GM06990 (cell line): ENCODE measurements at regions not wholly inside any gene's neighbourhood (a gene's known extent, or its start where the extent isn't known, plus 50 kb on each side); places are given as distances from the start of the nearest gene placed in this dataset.
A peak's percentile ranks its signal among the peaks of the same experiment; 100 is the strongest.

Experiments
- DNase-seq: peaks from one replicate; pipeline ENCODE4 v3.0.0-alpha.2; 2011; ENCODE audit not compliant: insufficient read length; ENCODE audit errors: extremely low read depth
- H3K27me3 ChIP-seq: replicated peaks from 2 replicates; pipeline ENCODE4 v1.6.0; 2011; ENCODE audit warnings: low read length; ENCODE audit not compliant: control insufficient read depth, insufficient read depth
- H3K36me3 ChIP-seq: 2 replicates; pipeline ENCODE4 v1.5.1; 2011; ENCODE audit warnings: low read length; ENCODE audit not compliant: control insufficient read depth, insufficient read depth
- H3K4me3 ChIP-seq: replicated peaks from 2 replicates; pipeline ENCODE4 v1.5.1; 2011; ENCODE audit warnings: low read depth, mild to moderate bottlenecking, control low read depth, low read length
- TF ChIP-seq, protein P1 (sequence below): IDR thresholded peaks from 2 replicates; pipeline ENCODE4 v1.5.1; 2011; ENCODE audit warnings: low read length, control low read depth, mild to moderate bottlenecking, inconsistent platforms; ENCODE audit not compliant: insufficient read depth, poor library complexity, severe bottlenecking

DNA sequence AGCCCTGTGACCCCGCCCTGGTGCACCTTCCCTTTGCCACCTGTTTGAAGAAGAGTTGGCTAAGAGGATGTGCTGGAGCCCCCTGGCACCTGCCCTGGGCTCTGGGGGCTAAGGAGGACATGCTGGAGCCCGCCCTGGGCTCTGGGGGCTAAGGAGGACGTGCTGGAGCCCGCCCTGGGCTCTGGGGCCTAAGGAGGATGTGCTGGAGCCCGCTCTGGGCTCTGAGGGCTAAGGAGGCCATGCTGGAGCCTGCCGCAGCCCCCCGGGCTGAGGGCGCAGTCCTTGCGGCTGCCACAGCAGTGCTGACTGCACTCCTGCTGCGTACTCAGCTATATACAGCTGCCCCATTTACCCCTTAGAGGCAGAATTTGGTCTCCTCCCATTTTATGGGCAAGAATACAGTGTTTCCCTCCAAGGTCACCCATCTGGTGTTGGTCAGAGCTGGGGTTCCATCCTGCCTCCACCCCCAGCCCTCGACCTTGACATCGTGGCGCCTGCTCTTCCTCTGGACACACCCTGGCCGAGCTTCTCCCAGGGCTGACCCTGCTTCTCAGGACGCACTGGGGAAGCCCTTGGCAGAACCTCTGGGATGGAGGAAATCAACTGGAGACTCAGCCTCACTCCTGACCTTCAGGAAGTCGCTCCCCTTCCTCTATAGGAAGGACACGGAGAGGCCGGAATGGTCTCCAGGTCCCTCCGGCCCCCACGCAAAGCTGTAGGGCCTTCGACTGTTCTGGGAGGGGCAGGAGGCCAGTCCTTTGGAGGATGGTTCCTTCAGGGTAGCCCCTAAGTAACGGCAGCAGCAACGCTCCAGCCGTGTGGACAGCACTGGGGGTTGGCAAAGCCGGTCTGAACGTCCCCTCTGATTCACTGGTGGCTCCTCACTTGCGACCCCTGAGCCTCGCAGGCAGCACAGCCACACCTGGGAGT is 65.0 kb upstream of the HPCAL1 start:
- H3K27me3 ChIP-seq = no peaks in the 10 kb centered on the region; the same call in 1 of the 2 replicates
- H3K36me3 ChIP-seq = no peaks in the 10 kb centered on the region
- TF ChIP-seq, protein P1, sequence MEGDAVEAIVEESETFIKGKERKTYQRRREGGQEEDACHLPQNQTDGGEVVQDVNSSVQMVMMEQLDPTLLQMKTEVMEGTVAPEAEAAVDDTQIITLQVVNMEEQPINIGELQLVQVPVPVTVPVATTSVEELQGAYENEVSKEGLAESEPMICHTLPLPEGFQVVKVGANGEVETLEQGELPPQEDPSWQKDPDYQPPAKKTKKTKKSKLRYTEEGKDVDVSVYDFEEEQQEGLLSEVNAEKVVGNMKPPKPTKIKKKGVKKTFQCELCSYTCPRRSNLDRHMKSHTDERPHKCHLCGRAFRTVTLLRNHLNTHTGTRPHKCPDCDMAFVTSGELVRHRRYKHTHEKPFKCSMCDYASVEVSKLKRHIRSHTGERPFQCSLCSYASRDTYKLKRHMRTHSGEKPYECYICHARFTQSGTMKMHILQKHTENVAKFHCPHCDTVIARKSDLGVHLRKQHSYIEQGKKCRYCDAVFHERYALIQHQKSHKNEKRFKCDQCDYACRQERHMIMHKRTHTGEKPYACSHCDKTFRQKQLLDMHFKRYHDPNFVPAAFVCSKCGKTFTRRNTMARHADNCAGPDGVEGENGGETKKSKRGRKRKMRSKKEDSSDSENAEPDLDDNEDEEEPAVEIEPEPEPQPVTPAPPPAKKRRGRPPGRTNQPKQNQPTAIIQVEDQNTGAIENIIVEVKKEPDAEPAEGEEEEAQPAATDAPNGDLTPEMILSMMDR = no peak
- DNase-seq = no peak
- no peak overlapping the region for H3K4me3 ChIP-seq

DNA sequence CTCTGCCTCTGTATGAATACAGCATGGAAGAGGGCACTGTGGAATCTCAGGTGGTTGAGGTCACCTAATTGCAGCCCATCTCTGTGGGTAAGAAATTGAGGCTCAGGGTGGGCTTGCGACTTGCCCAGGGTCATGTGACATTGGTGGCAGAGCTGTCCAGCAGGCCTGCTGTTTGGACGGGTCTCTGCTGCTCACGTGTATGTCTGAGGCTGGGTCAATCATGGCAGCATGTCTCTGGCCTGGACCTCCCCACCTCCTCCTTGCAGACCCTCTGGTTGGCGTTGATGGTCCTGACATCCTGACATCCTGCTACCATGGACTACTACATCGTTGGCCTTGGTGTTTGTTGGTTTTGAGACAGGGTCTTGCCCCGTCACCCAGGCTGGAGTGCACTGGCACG is 64.3 kb upstream of the HPCAL1 start:
- H3K4me3 ChIP-seq = no peak overlapping the region
- no peaks in the 10 kb centered on the region; the same call in 1 of the 2 replicates for H3K27me3 ChIP-seq
- TF ChIP-seq, protein P1 = no peak
- no peak for DNase-seq
- H3K36me3 ChIP-seq = no peaks in the 10 kb centered on the region

DNA sequence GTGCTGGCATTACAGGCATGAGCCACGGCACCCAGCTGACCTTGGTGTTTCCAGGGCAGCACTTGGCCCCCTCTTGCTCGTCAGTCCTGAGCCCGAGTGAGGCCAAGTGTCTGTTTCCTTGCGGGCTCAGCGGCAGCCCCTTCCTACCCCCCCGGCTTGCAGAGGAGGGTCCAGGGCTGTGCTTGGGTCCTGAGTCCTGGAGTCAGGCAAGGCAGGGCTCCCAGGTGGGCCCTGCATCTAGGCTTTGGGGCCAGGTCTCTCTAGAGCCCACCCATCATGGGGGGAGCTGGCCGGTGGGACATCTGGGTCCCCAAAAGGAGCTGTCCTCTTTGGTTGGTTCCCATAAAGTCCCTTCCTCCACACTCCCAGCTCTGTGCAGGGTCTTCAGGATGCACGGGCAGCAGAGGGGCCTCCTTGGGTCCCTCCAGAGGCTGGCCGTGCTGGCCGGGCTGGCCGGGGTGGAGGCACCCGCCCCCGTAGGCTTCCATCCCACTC is 63.7 kb upstream of the HPCAL1 start:
- no peak for DNase-seq
- Histone ChIP-seq H3K36me3 (no peaks in the 10 kb centered on the region), H3K4me3 (no peak overlapping the region), H3K27me3 (no peaks in the 10 kb centered on the region; the same call in 1 of the 2 replicates)
- TF ChIP-seq, protein P1 = no peak

DNA sequence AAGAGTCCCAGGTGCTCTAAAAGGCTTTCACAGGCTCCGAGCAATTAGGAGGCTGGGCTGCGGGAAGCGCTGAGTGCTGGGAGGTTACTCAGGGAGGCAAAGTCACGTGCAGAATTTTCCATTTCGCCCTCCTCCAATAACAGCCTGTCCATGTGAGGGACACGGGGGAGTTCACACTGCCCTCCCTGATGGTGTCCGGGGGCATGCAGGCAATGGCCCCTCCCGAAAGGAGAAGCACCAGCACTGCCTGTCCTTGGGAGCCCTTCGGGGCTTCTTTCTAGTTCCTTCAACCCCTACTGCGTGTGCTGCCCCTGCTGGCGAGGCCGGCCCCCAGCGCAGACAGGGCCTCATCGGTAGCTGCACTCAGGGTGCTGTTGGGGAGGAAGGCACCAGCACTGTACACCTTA is 63.1 kb upstream of the HPCAL1 start:
- H3K27me3 ChIP-seq = no peaks in the 10 kb centered on the region; the same call in 1 of the 2 replicates
- no peak overlapping the region for H3K4me3 ChIP-seq
- no peaks in the 10 kb centered on the region for H3K36me3 ChIP-seq
- DNase-seq = no peak
- TF ChIP-seq, protein P1 = peak; percentile 49

DNA sequence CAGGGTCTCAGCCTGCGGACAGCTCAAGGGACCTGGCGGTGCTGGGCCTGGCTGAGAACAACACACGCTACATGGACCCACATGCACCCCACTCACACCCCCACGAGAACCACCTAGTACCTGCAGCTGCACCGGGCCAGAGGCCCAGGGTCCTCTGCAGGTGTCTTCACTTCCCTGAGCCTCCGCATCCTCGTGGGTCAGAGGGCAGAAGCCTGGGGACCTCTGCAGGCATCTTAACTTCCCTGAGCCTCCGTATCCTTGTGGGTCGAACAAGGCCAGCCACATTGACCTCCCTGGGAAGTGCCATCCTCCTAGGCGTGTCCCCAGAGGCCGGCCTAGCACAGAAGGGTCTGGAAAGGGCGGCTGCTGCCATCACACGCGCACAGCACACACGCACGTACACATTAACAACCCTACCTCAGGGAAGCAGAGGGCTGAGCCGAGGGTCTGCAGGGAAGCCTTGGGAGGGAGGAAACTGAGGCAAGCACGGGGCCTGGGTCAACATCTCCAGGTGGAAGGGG is 62.5 kb upstream of the HPCAL1 start:
- DNase-seq = no peak
- Histone ChIP-seq H3K27me3 (no peaks in the 10 kb centered on the region; the same call in 1 of the 2 replicates), H3K4me3 (no peak overlapping the region), H3K36me3 (no peaks in the 10 kb centered on the region)
- TF ChIP-seq, protein P1 = no peak
